ENCODE measurements at regions not wholly inside any gene's neighbourhood (a gene's known extent, or its start where the extent isn't known, plus 50 kb on each side); places are given as distances from the start of the nearest gene placed in this dataset.

GRCh38 chr20:1831606-1832005 is 63.6 kb upstream of the SIRPA start:
- TF ChIP-seq CTCF (IDR thresholded peaks at IDR 0.05) (no peak), POLR2AphosphoS5 (IDR thresholded peaks at IDR 0.05) (no peak), POLR2A (IDR thresholded peaks at IDR 0.05) (no peak)

Measured in prostate gland (tissue), 2 donors.